Natural killer cell (primary cell): ENCODE measurements at regions not wholly inside any gene's neighbourhood (a gene's known extent, or its start where the extent isn't known, plus 50 kb on each side); places are given as distances from the start of the nearest gene placed in this dataset.

Experiments
- ATAC-seq, 3 donors: fragments of 150-1000 bp in 2 of 3; fragments of 200-7000 bp in 1 of 3; cut with Tn5 transposase; 1 replicate in 1 of 3; 2 replicates in 2 of 3; pipeline ENCODE4 v1.10.0; 2021; ENCODE audit warnings: mild to moderate bottlenecking in 2 of 3, moderate library complexity in 2 of 3
- DNase-seq, 2 donors: peaks; one replicate each; pipeline versions ENCODE4 v3.0.0 to v3.0.0-alpha.2; 2013 to 2021; ENCODE audit warnings: mixed read lengths in 1 of 2
- H3K27ac ChIP-seq: one replicate; pipeline ENCODE4 v1.5.1; 2013; ENCODE audit warnings: mild to moderate bottlenecking, low read length
- H3K27me3 ChIP-seq: one replicate; pipeline ENCODE4 v1.6.1; 2013; ENCODE audit warnings: low read length; ENCODE audit not compliant: control insufficient read depth, insufficient read depth
- H3K36me3 ChIP-seq: one replicate; pipeline ENCODE4 v1.6.1; 2013; ENCODE audit warnings: low read length; ENCODE audit not compliant: control insufficient read depth, insufficient read depth
- H3K4me1 ChIP-seq: one replicate; pipeline ENCODE4 v1.6.1; 2013; ENCODE audit warnings: low read length; ENCODE audit not compliant: control insufficient read depth, insufficient read depth
- H3K4me3 ChIP-seq: one replicate; pipeline ENCODE4 v1.5.1; 2013; ENCODE audit warnings: low read length
- H3K9me3 ChIP-seq: one replicate; pipeline ENCODE4 v1.6.1; 2013; ENCODE audit warnings: low read length; ENCODE audit not compliant: control insufficient read depth, insufficient read depth
- H3K27ac Mint-ChIP-seq, 2 donors: one replicate each; pipeline ENCODE4 v1.8.0; 2022; ENCODE audit warnings: mild to moderate bottlenecking in 2 of 2, mixed read lengths in 2 of 2, moderate library complexity in 1 of 2
- H3K27me3 Mint-ChIP-seq, 2 donors: one replicate each; pipeline ENCODE4 v1.8.0; 2022; ENCODE audit warnings: low read depth in 2 of 2, mixed read lengths in 2 of 2
- H3K36me3 Mint-ChIP-seq: one replicate; pipeline ENCODE4 v1.8.0; 2022; ENCODE audit warnings: mixed read lengths
- H3K4me1 Mint-ChIP-seq, 2 donors: one replicate each; pipeline ENCODE4 v1.8.0; 2022; ENCODE audit warnings: mixed read lengths in 2 of 2
- H3K4me3 Mint-ChIP-seq: one replicate; pipeline ENCODE4 v1.8.0; 2022; ENCODE audit warnings: mild to moderate bottlenecking, moderate library complexity, mixed read lengths
- H3K9me3 Mint-ChIP-seq, 2 donors: one replicate each; pipeline ENCODE4 v1.8.0; 2022; ENCODE audit warnings: mixed read lengths in 2 of 2
- CTCF ChIP-seq: fragments of 200-600 bp; IDR thresholded peaks from one replicate; pipeline ENCODE4 v1.8.0; 2022; ENCODE audit warnings: antibody characterized with exemption
- WGBS: methylation state at CpG from one replicate; pipeline ENCODE4 v1.1.7; 2013; ENCODE audit warnings: missing lambda C conversion rate; ENCODE audit not compliant: insufficient coverage; 5-methylcytosine and 5-hydroxymethylcytosine counted together
- intact Hi-C: fragments of 100-400 bp; cut with micrococcal nuclease; formaldehyde crosslinking; loops from one replicate; pipeline ENCODE4 v1.14.2; 2022

- Histone ChIP-seq H3K4me3 (no peak overlapping the region), H3K27me3 (no peaks in the 10 kb centered on the region), H3K27ac (no peak overlapping the region), H3K4me1 (no peaks in the 10 kb centered on the region), H3K9me3 (no peaks in the 10 kb centered on the region), H3K36me3 (no peaks in the 10 kb centered on the region)
- Mint-ChIP-seq H3K4me3 (no peak overlapping the region), H3K27ac (no peak overlapping the region), H3K36me3 (no peaks in the 10 kb centered on the region), H3K4me1 (no peaks in the 10 kb centered on the region), H3K27me3 (peaks cover 0 to 9% of the 10 kb centered on the region in 2 donors), H3K9me3 (no peaks in the 10 kb centered on the region)
- intact Hi-C loops = no loop called here
- WGBS = 93% methylated on average over 18 of the region's 20 CpGs
- no peak for ATAC-seq
- no peak for DNase-seq
- TF ChIP-seq CTCF = no peak
Measured at GRCh38 chr13:21979161-21979806, 308.4 kb downstream of the FGF9 start.

- H3K36me3 ChIP-seq = no peaks in the 10 kb centered on the region
- DNase-seq = no peak
- Mint-ChIP-seq H3K9me3 (no peaks in the 10 kb centered on the region), H3K4me1 (no peaks in the 10 kb centered on the region), H3K27me3 (peaks cover 0 to 9% of the 10 kb centered on the region in 2 donors), H3K36me3 (no peaks in the 10 kb centered on the region), H3K4me3 (no peak overlapping the region), H3K27ac (no peak overlapping the region)
- TF ChIP-seq CTCF = no peak
- no peaks in the 10 kb centered on the region for H3K27me3 ChIP-seq
- no peak overlapping the region for H3K4me3 ChIP-seq
- no peaks in the 10 kb centered on the region for H3K9me3 ChIP-seq
- intact Hi-C loops = no loop called here
- no peaks in the 10 kb centered on the region for H3K4me1 ChIP-seq
- 98% methylated on average over 2 of the region's 2 CpGs for WGBS
- no peak for ATAC-seq
- no peak overlapping the region for H3K27ac ChIP-seq
Measured at GRCh38 chr13:21980049-21980448, 309.2 kb downstream of the FGF9 start.

DNA sequence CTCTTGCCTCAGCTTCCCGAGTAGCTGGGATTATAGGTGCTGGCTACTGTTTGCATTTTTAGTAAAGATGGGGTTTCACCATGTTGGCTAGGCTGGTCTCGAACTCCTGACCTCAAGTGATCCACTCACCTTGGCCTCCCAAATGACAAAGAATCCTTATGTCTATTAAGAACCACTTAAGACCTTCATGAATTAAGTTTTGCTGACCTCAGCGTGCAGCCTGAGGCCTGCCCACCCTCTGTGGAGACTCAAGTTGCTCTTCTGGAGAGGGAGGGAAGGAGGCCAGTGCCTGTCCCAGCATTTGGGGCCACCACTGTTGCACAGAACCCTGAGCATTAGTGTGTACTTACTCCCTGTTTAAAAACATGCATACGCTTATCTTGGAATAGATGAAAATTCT, 313.3 kb downstream of the FGF9 start:
- Histone ChIP-seq H3K4me1 (no peaks in the 10 kb centered on the region), H3K27ac (no peak overlapping the region), H3K36me3 (no peaks in the 10 kb centered on the region), H3K27me3 (no peaks in the 10 kb centered on the region), H3K9me3 (no peaks in the 10 kb centered on the region), H3K4me3 (no peak overlapping the region)
- no peak for TF ChIP-seq CTCF
- Mint-ChIP-seq H3K9me3 (no peaks in the 10 kb centered on the region), H3K27me3 (peaks cover 0 to 8% of the 10 kb centered on the region in 2 donors), H3K4me3 (no peak overlapping the region), H3K27ac (no peak overlapping the region), H3K36me3 (no peaks in the 10 kb centered on the region), H3K4me1 (peaks cover 5 to 6% of the 10 kb centered on the region in 2 donors)
- ATAC-seq (no peak), DNase-seq (no peak)
- intact Hi-C loops = no loop called here
- 81% methylated on average over 4 of the region's 4 CpGs for WGBS

- Mint-ChIP-seq H3K4me3 (no peak overlapping the region), H3K27me3 (peaks cover 0 to 6% of the 10 kb centered on the region in 2 donors), H3K4me1 (peaks cover 5 to 6% of the 10 kb centered on the region in 2 donors), H3K27ac (no peak overlapping the region), H3K9me3 (no peaks in the 10 kb centered on the region), H3K36me3 (no peaks in the 10 kb centered on the region)
- no peak for ATAC-seq
- H3K4me3 ChIP-seq = no peak overlapping the region
- intact Hi-C loops = no loop called here
- H3K36me3 ChIP-seq = no peaks in the 10 kb centered on the region
- WGBS = 91% methylated on average over 10 of the region's 10 CpGs
- H3K9me3 ChIP-seq = no peaks in the 10 kb centered on the region
- no peak for TF ChIP-seq CTCF
- H3K4me1 ChIP-seq = no peaks in the 10 kb centered on the region
- H3K27ac ChIP-seq = no peak overlapping the region
- no peaks in the 10 kb centered on the region for H3K27me3 ChIP-seq
- no peak for DNase-seq
Measured at GRCh38 chr13:21986602-21987001, 315.7 kb downstream of the FGF9 start.
